ENCODE measurements at regions not wholly inside any gene's neighbourhood (a gene's known extent, or its start where the extent isn't known, plus 50 kb on each side); places are given as distances from the start of the nearest gene placed in this dataset.

DNA sequence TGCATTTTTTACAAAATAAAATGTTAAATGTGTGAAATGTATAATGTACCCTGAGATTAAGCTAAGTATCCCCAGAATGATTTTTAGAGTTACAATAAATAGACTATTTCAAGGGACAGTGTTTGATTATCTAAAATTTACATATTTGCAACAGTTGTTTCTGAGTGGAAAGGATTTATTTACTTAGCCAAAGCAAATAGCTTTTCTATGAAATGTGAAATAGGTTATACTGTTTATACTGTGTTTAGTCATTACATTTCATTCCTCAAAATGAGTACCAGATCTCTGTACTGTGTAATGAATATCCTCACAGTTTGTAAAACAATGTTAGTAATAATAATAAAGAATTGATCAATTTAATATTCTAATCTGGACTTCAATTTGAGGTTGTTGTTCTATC lies 1019.0 kb downstream of the NR2F1-AS1 start:
- TF ChIP-seq CTCF (IDR thresholded peaks at IDR 0.05) = no peak
- Histone ChIP-seq H3K9me3 (no peaks in the 10 kb centered on the region), H3K27ac (no peak overlapping the region), H3K27me3 (no peaks in the 10 kb centered on the region), H3K4me3 (no peak overlapping the region), H3K36me3 (no peaks in the 10 kb centered on the region), H3K4me1 (no peaks in the 10 kb centered on the region)
- DNase-seq = no peak
- ATAC-seq = no peak
- intact Hi-C loops (cut with DNase I) = no loop called here

DNA sequence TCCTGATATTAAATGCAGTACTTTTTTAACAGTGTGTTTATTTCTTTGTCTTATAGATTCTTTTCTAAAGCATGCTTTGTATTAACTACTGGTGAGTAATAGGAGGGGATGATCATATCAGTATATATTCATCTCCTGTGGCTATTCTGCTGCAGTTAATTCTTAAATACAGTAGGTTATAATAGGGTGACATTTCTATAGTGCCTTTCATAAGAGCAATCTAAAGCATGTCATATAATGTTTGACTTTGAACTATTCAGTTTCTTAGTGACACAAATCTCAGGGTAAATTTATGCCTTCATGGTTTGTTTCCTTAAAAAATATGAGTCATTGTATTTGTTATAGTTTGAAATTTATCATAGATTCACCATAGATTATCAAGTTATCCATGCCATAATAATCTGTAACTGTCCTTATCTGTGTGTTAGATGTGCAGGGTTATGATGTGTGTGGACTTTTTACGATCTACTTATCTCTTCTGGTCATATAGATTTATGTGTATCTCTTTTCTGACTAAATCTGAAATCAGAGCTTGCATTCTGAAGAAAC lies 1019.5 kb downstream of the NR2F1-AS1 start:
- Histone ChIP-seq H3K9me3 (no peaks in the 10 kb centered on the region), H3K4me1 (no peaks in the 10 kb centered on the region), H3K4me3 (no peak overlapping the region), H3K27ac (no peak overlapping the region), H3K36me3 (no peaks in the 10 kb centered on the region), H3K27me3 (no peaks in the 10 kb centered on the region)
- WGBS, 2 donors = 61 to 63% methylated on average over 1 of the region's 1 CpG
- ATAC-seq (no peak), DNase-seq (no peak)
- intact Hi-C loops (cut with DNase I) = no loop called here
- TF ChIP-seq CTCF (IDR thresholded peaks at IDR 0.05) = no peak

DNA sequence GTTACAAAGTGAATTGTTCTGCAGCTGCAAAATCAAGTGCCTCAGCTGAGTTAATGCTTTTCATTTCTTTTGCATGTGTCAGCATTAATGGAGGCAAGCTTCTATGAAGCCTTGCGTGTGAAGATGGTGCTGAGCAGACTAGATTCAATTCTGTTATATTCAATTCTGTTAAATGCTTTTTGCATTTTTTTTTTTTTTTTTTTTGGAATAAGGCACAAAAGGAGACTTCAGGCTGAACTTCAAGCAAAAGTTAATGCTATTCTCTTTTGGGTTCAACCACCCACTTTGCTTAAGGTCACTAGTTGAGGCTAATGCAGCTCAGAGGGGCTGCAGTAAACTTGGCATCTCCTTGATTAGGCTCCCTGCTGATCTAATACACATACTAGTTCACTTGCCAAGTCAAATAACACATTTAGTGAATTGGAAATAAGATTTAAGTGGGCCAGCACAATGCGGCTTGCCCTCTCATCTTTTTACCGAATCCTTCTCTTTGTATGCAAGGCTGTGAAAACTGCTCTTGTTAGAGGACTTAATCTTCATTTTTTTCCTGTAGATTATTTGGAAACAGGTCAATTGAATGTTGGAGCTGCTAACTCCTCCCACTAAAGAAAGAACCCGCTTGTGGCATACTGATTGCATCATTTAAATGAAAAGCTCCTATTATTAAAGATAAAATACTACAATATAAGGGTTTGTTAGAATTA lies 1020.2 kb downstream of the NR2F1-AS1 start:
- no peaks in the 10 kb centered on the region for H3K9me3 ChIP-seq
- no peaks in the 10 kb centered on the region for H3K27me3 ChIP-seq
- no peak overlapping the region for H3K27ac ChIP-seq
- no peaks in the 10 kb centered on the region for H3K4me1 ChIP-seq
- no peak for ATAC-seq
- intact Hi-C loops (cut with DNase I) = no loop called here
- WGBS, 2 donors = 69 to 79% methylated on average over 4 of the region's 4 CpGs
- TF ChIP-seq CTCF (IDR thresholded peaks at IDR 0.05) = no peak
- H3K4me3 ChIP-seq = no peak overlapping the region
- no peak for DNase-seq
- H3K36me3 ChIP-seq = no peaks in the 10 kb centered on the region

DNA sequence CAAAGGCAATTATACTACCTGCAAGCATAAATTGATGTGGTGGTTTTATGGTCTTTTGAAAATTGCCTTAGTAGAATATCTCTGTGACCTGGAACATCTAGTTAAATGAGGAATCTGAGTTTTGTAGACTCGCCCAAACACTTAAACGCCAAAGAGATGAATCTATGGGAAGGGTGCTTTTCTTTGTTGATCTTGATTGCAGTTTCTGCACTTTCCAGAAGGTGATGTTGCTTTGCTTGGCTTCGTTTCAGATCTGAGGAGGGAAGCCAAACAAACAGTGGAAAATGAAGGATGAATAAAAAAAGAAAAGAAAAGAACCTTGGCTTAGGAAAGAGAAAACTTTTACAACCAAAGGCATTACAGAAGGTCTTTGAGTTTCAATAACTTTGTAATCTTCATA lies 1021.2 kb downstream of the NR2F1-AS1 start:
- 53 to 64% methylated on average over 3 of the region's 3 CpGs for WGBS, 2 donors
- TF ChIP-seq CTCF (IDR thresholded peaks at IDR 0.05) = no peak
- Histone ChIP-seq H3K4me3 (no peak overlapping the region), H3K27ac (no peak overlapping the region), H3K4me1 (no peaks in the 10 kb centered on the region), H3K27me3 (no peaks in the 10 kb centered on the region), H3K36me3 (no peaks in the 10 kb centered on the region), H3K9me3 (no peaks in the 10 kb centered on the region)
- intact Hi-C loops (cut with DNase I) = no loop called here
- DNase-seq (no peak), ATAC-seq (no peak)

Measured in heart right ventricle (tissue), 16 donors.